ENCODE measurements at regions not wholly inside any gene's neighbourhood (a gene's known extent, or its start where the extent isn't known, plus 50 kb on each side); places are given as distances from the start of the nearest gene placed in this dataset.

- intact Hi-C loops (cut with DNase I), result loop anchor here in 1 of 4 donors (10.0 kb wide), 1 partner anchor 650 kb away; no protein-coding TSS in a partner anchor
- Histone ChIP-seq H3K36me3 (no peaks in the 10 kb centered on the region), H3K4me3 (no peak overlapping the region), H3K27ac (no peak overlapping the region), H3K9me3 (no peaks in the 10 kb centered on the region), H3K4me1 (ENCODE audit: insufficient read depth) (no peaks in the 10 kb centered on the region), H3K27me3 (no peaks in the 10 kb centered on the region)
- TF ChIP-seq, protein P1, sequence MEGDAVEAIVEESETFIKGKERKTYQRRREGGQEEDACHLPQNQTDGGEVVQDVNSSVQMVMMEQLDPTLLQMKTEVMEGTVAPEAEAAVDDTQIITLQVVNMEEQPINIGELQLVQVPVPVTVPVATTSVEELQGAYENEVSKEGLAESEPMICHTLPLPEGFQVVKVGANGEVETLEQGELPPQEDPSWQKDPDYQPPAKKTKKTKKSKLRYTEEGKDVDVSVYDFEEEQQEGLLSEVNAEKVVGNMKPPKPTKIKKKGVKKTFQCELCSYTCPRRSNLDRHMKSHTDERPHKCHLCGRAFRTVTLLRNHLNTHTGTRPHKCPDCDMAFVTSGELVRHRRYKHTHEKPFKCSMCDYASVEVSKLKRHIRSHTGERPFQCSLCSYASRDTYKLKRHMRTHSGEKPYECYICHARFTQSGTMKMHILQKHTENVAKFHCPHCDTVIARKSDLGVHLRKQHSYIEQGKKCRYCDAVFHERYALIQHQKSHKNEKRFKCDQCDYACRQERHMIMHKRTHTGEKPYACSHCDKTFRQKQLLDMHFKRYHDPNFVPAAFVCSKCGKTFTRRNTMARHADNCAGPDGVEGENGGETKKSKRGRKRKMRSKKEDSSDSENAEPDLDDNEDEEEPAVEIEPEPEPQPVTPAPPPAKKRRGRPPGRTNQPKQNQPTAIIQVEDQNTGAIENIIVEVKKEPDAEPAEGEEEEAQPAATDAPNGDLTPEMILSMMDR (IDR thresholded peaks at IDR 0.05), result no peak
- no peak for TF ChIP-seq POLR2A (IDR thresholded peaks at IDR 0.05)
- no peak for TF ChIP-seq EP300 (IDR thresholded peaks at IDR 0.05)
- 92 to 93% (median 92%) methylated on average over 7 of the region's 7 CpGs for WGBS, 3 donors
- DNase-seq, result no peak
Observed at GRCh38 chr9:93865245-93865644, 89.9 kb downstream of the BARX1 start.

- Histone ChIP-seq H3K4me3 (no peak overlapping the region), H3K9me3 (no peaks in the 10 kb centered on the region), H3K27ac (no peak overlapping the region), H3K27me3 (no peaks in the 10 kb centered on the region), H3K36me3 (no peaks in the 10 kb centered on the region), H3K4me1 (ENCODE audit: insufficient read depth) (no peaks in the 10 kb centered on the region)
- TF ChIP-seq EP300 (IDR thresholded peaks at IDR 0.05), result no peak
- intact Hi-C loops (cut with DNase I), result loop anchor here in 1 of 4 donors (10.0 kb wide), 1 partner anchor 650 kb away; no protein-coding TSS in a partner anchor
- 87 to 93% (median 88%) methylated on average over 9 of the region's 9 CpGs for WGBS, 3 donors
- no peak for DNase-seq
Observed at GRCh38 chr9:93864840-93865239, 90.3 kb downstream of the BARX1 start.

- Histone ChIP-seq H3K27me3 (no peaks in the 10 kb centered on the region), H3K27ac (no peak overlapping the region), H3K36me3 (no peaks in the 10 kb centered on the region), H3K9me3 (no peaks in the 10 kb centered on the region), H3K4me3 (no peak overlapping the region), H3K4me1 (ENCODE audit: insufficient read depth) (no peaks in the 10 kb centered on the region)
- intact Hi-C loops (cut with DNase I), result loop anchor here in 1 of 4 donors (10.0 kb wide), 1 partner anchor 651 kb away; no protein-coding TSS in a partner anchor
- WGBS, 3 donors, result 3 to 8% (median 7%) methylated on average over 12 of the region's 12 CpGs
- DNase-seq, result no peak
- TF ChIP-seq EP300 (IDR thresholded peaks at IDR 0.05) (no peak), POLR2A (IDR thresholded peaks at IDR 0.05) (no peak)
- TF ChIP-seq, protein P1 (IDR thresholded peaks at IDR 0.05), result no peak
Observed at GRCh38 chr9:93864032-93864431, 91.1 kb downstream of the BARX1 start.

DNA sequence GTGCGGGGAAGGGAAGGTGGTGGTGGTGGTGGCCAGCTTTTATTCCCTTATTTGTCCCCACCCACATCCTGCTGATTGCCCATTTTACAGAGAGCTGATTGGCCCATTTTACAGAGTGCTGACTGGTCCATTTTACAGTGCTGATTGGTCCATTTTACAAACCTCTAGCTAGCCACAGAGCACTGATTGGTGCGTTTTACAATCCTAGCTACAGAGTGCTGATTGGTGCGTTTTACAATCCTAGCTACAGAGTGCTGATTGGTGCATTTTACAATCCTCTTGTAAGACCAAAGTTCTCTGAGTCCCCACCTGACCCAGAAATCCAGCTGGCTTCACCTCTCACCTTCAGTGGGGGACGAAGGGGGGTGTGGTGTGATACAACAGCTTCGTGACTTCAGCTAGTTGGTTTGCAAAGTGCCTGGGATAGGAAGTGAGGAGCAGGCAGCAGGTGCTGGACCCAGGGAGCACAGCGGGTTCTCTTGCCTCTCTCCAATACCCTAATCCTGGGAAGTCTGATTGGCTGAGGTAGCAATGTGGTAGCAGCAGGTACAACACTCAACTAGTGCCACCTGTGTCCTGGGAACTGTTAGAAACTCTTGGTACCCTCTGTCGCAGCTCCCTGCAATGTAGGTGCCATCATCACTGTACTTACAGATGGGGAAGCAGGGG is 92.1 kb downstream of the BARX1 start:
- Histone ChIP-seq H3K4me3 (no peak overlapping the region), H3K27ac (no peak overlapping the region), H3K27me3 (no peaks in the 10 kb centered on the region), H3K9me3 (no peaks in the 10 kb centered on the region), H3K36me3 (no peaks in the 10 kb centered on the region), H3K4me1 (ENCODE audit: insufficient read depth) (no peaks in the 10 kb centered on the region)
- intact Hi-C loops (cut with DNase I), result loop anchor here in 1 of 4 donors (10.0 kb wide), 1 partner anchor 652 kb away; no protein-coding TSS in a partner anchor
- WGBS, 3 donors, result 78 to 93% (median 84%) methylated on average over 6 to 7 of the region's 7 CpGs
- DNase-seq, result no peak
- TF ChIP-seq POLR2A (IDR thresholded peaks at IDR 0.05) (no peak), EP300 (IDR thresholded peaks at IDR 0.05) (no peak)
- TF ChIP-seq, protein P1 (IDR thresholded peaks at IDR 0.05), result no peak

GRCh38 chr9:93861736-93862358 is 93.3 kb downstream of the BARX1 start:
- Histone ChIP-seq H3K36me3 (no peaks in the 10 kb centered on the region), H3K27ac (no peak overlapping the region), H3K4me3 (no peak overlapping the region), H3K27me3 (no peaks in the 10 kb centered on the region), H3K9me3 (no peaks in the 10 kb centered on the region), H3K4me1 (ENCODE audit: insufficient read depth) (no peaks in the 10 kb centered on the region)
- TF ChIP-seq, protein P1 (IDR thresholded peaks at IDR 0.05), result no peak
- TF ChIP-seq POLR2A (IDR thresholded peaks at IDR 0.05), result no peak
- no peak for TF ChIP-seq EP300 (IDR thresholded peaks at IDR 0.05)
- no peak for DNase-seq
- intact Hi-C loops (cut with DNase I), result loop anchor here in 1 of 4 donors (10.0 kb wide), 1 partner anchor 653 kb away; no protein-coding TSS in a partner anchor
- 88 to 92% (median 92%) methylated on average over 5 of the region's 5 CpGs for WGBS, 3 donors

Data from ovary (tissue), 7 donors.